ENCODE measurements at regions not wholly inside any gene's neighbourhood (a gene's known extent, or its start where the extent isn't known, plus 50 kb on each side); places are given as distances from the start of the nearest gene placed in this dataset.

GRCh38 chr2:71785516-71785981, 332.2 kb downstream of the DYSF start:
- Histone ChIP-seq H3K27ac (replicated peaks) (no peak overlapping the region), H3K4me3 (replicated peaks; ENCODE audit: insufficient read depth, low read length) (no peak overlapping the region), H3K27me3 (ENCODE audit: insufficient read depth, poor library complexity, severe bottlenecking) (no peaks in the 10 kb centered on the region)
- no peak for TF ChIP-seq GABPA (IDR thresholded peaks at IDR 0.05; ENCODE audit: low read depth)
- no peak for TF ChIP-seq POLR2AphosphoS5 (IDR thresholded peaks at IDR 0.05; ENCODE audit: low read depth)
- TF ChIP-seq REST (IDR thresholded peaks at IDR 0.05; ENCODE audit: insufficient replicate concordance, low read depth): no peak
- TF ChIP-seq CTCF (IDR thresholded peaks at IDR 0.05; ENCODE audit: insufficient read depth, low read length): no peak
- no peak for TF ChIP-seq SPI1 (IDR thresholded peaks at IDR 0.05; ENCODE audit: borderline replicate concordance, low read depth)
- DNase-seq (ENCODE audit: low read depth in 1 of 2, low spot score in 1 of 2): no peak

GRCh38 chr2:71784734-71785511, 331.6 kb downstream of the DYSF start:
- no peak for DNase-seq (ENCODE audit: low read depth in 1 of 2, low spot score in 1 of 2)
- no peak overlapping the region for H3K27ac ChIP-seq (replicated peaks)
- no peak overlapping the region for H3K4me3 ChIP-seq (replicated peaks; ENCODE audit: insufficient read depth, low read length)
- no peaks in the 10 kb centered on the region for H3K27me3 ChIP-seq (ENCODE audit: insufficient read depth, poor library complexity, severe bottlenecking)
- TF ChIP-seq POLR2AphosphoS5 (IDR thresholded peaks at IDR 0.05; ENCODE audit: low read depth): no peak
- TF ChIP-seq SPI1 (IDR thresholded peaks at IDR 0.05; ENCODE audit: borderline replicate concordance, low read depth): no peak
- TF ChIP-seq CTCF (IDR thresholded peaks at IDR 0.05; ENCODE audit: insufficient read depth, low read length): no peak
- TF ChIP-seq REST (IDR thresholded peaks at IDR 0.05; ENCODE audit: insufficient replicate concordance, low read depth): no peak
- no peak for TF ChIP-seq GABPA (IDR thresholded peaks at IDR 0.05; ENCODE audit: low read depth)

- H3K27me3 ChIP-seq (ENCODE audit: insufficient read depth, poor library complexity, severe bottlenecking): no peaks in the 10 kb centered on the region
- no peak overlapping the region for H3K4me3 ChIP-seq (replicated peaks; ENCODE audit: insufficient read depth, low read length)
- no peak for TF ChIP-seq CTCF (IDR thresholded peaks at IDR 0.05; ENCODE audit: insufficient read depth, low read length)
- TF ChIP-seq REST (IDR thresholded peaks at IDR 0.05; ENCODE audit: insufficient replicate concordance, low read depth): no peak
- TF ChIP-seq GABPA (IDR thresholded peaks at IDR 0.05; ENCODE audit: low read depth): no peak
- no peak overlapping the region for H3K27ac ChIP-seq (replicated peaks)
- no peak for DNase-seq (ENCODE audit: low read depth in 1 of 2, low spot score in 1 of 2)
Observed at GRCh38 chr2:71783815-71784214, 330.5 kb downstream of the DYSF start.

Data from HL-60 (cell line).